ENCODE measurements at regions not wholly inside any gene's neighbourhood (a gene's known extent, or its start where the extent isn't known, plus 50 kb on each side); places are given as distances from the start of the nearest gene placed in this dataset.

GRCh38 chr11:134506046-134506445, 94.0 kb upstream of the B3GAT1 start (continued):
- TF ChIP-seq POU6F1 (CRISPR knock-in tag; IDR thresholded peaks at IDR 0.05; ENCODE audit: borderline replicate concordance, low read depth): no peak
- TF ChIP-seq, protein P1, sequence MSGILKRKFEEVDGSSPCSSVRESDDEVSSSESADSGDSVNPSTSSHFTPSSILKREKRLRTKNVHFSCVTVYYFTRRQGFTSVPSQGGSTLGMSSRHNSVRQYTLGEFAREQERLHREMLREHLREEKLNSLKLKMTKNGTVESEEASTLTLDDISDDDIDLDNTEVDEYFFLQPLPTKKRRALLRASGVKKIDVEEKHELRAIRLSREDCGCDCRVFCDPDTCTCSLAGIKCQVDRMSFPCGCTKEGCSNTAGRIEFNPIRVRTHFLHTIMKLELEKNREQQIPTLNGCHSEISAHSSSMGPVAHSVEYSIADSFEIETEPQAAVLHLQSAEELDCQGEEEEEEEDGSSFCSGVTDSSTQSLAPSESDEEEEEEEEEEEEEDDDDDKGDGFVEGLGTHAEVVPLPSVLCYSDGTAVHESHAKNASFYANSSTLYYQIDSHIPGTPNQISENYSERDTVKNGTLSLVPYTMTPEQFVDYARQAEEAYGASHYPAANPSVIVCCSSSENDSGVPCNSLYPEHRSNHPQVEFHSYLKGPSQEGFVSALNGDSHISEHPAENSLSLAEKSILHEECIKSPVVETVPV (CRISPR knock-in tag; IDR thresholded peaks at IDR 0.05): no peak

- TF ChIP-seq SNAI2 (CRISPR knock-in tag; IDR thresholded peaks at IDR 0.05) (no peak), RARB (CRISPR knock-in tag; IDR thresholded peaks at IDR 0.05) (no peak), BACH2 (CRISPR knock-in tag; IDR thresholded peaks at IDR 0.05; ENCODE audit: borderline replicate concordance) (no peak), TCF4 (CRISPR knock-in tag; IDR thresholded peaks at IDR 0.05; ENCODE audit: borderline replicate concordance) (peak; percentile 15; the same call in 1 of the 2 replicates)
- ATAC-seq: no peak
Observed at GRCh38 chr11:134505125-134505524, 93.1 kb upstream of the B3GAT1 start.

- ATAC-seq: no peak
Observed at GRCh38 chr11:134504146-134504905, 92.3 kb upstream of the B3GAT1 start.

GRCh38 chr11:134503596-134503995, 91.6 kb upstream of the B3GAT1 start:
- TF ChIP-seq TSHZ2 (CRISPR knock-in tag; IDR thresholded peaks at IDR 0.05) (no peak), ZNF8 (CRISPR knock-in tag; IDR thresholded peaks at IDR 0.05) (no peak), CSDC2 (CRISPR knock-in tag; IDR thresholded peaks at IDR 0.05) (no peak), TOX (CRISPR knock-in tag; IDR thresholded peaks at IDR 0.05; ENCODE audit: borderline replicate concordance) (no peak), RARB (CRISPR knock-in tag; IDR thresholded peaks at IDR 0.05) (no peak), ARNTL (CRISPR knock-in tag; IDR thresholded peaks at IDR 0.05; ENCODE audit: borderline replicate concordance, low read depth) (no peak), CREB5 (CRISPR knock-in tag; IDR thresholded peaks at IDR 0.05; ENCODE audit: low read depth) (no peak), ZNF70 (CRISPR knock-in tag; IDR thresholded peaks at IDR 0.05) (no peak), ESRRG (CRISPR knock-in tag; IDR thresholded peaks at IDR 0.05) (no peak), SNAI2 (CRISPR knock-in tag; IDR thresholded peaks at IDR 0.05) (no peak), POU6F1 (CRISPR knock-in tag; IDR thresholded peaks at IDR 0.05; ENCODE audit: borderline replicate concordance, low read depth) (no peak), PPARA (CRISPR knock-in tag; IDR thresholded peaks at IDR 0.05; ENCODE audit: borderline replicate concordance) (no peak), BACH2 (CRISPR knock-in tag; IDR thresholded peaks at IDR 0.05; ENCODE audit: borderline replicate concordance) (no peak), GLIS3 (CRISPR knock-in tag; IDR thresholded peaks at IDR 0.05) (no peak)
- no peak for ATAC-seq

More at GRCh38 chr11:134504146-134504905, 92.3 kb upstream of the B3GAT1 start:
- TF ChIP-seq TOX (CRISPR knock-in tag; IDR thresholded peaks at IDR 0.05; ENCODE audit: borderline replicate concordance) (no peak), ESRRG (CRISPR knock-in tag; IDR thresholded peaks at IDR 0.05) (no peak), ZNF70 (CRISPR knock-in tag; IDR thresholded peaks at IDR 0.05) (no peak), RARB (CRISPR knock-in tag; IDR thresholded peaks at IDR 0.05) (no peak), ZNF565 (CRISPR knock-in tag; conservative IDR thresholded peaks at IDR 0.05; ENCODE audit: low read depth) (no peak)
- TF ChIP-seq, protein P1 (CRISPR knock-in tag; IDR thresholded peaks at IDR 0.05): no peak
- TF ChIP-seq, protein P2, sequence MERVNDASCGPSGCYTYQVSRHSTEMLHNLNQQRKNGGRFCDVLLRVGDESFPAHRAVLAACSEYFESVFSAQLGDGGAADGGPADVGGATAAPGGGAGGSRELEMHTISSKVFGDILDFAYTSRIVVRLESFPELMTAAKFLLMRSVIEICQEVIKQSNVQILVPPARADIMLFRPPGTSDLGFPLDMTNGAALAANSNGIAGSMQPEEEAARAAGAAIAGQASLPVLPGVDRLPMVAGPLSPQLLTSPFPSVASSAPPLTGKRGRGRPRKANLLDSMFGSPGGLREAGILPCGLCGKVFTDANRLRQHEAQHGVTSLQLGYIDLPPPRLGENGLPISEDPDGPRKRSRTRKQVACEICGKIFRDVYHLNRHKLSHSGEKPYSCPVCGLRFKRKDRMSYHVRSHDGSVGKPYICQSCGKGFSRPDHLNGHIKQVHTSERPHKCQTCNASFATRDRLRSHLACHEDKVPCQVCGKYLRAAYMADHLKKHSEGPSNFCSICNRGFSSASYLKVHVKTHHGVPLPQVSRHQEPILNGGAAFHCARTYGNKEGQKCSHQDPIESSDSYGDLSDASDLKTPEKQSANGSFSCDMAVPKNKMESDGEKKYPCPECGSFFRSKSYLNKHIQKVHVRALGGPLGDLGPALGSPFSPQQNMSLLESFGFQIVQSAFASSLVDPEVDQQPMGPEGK (CRISPR knock-in tag; IDR thresholded peaks at IDR 0.05; ENCODE audit: borderline replicate concordance): no peak
